ENCODE measurements at regions not wholly inside any gene's neighbourhood (a gene's known extent, or its start where the extent isn't known, plus 50 kb on each side); places are given as distances from the start of the nearest gene placed in this dataset.

DNA sequence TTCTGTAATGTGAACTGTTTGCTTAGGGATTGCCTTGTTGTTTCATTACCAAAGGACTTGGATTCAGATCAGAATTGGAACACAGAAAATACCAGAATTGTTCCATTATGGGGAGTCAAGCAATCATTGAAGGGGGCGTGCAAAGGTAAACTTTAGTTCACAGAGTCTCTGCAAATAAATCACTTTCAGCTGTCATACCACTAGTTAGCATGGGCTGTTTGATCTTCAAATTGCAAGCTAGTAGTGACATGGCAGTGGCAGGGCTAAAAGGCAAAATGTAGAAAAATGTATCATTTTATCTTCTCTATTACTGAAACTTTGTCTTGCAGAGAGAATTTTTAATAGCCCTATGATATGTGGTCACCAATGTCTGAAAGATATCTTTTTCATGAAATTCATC lies 483.2 kb upstream of the NRSN1 start:
- Histone ChIP-seq H3K56ac (ENCODE audit: insufficient read length, low read depth, low read length) (no peak overlapping the region), H3K27ac (ENCODE audit: insufficient read length, low read depth, low read length) (no peak overlapping the region), H2AFZ (ENCODE audit: low read length) (no peak overlapping the region), H3K18ac (ENCODE audit: insufficient read length, low read depth, low read length) (no peak overlapping the region), H2BK12ac (ENCODE audit: insufficient read length, low read depth, low read length) (no peak overlapping the region), H3K27me3 (ENCODE audit: insufficient read depth, low read length) (no peaks in the 10 kb centered on the region), H3T11ph (ENCODE audit: low read length) (no peak overlapping the region), H4K91ac (ENCODE audit: insufficient read length, low read depth, low read length) (no peak overlapping the region), H2AK5ac (ENCODE audit: insufficient read length, low read length) (no peak overlapping the region), H4K20me1 (ENCODE audit: control insufficient read depth, insufficient read depth, insufficient read length) (no peaks in the 10 kb centered on the region), H3K79me1 (ENCODE audit: insufficient read depth, low read depth, low read length, poor library complexity, severe bottlenecking) (no peaks in the 10 kb centered on the region), H2BK120ac (ENCODE audit: low read depth, low read length, poor library complexity, severe bottlenecking) (no peak overlapping the region), H2BK5ac (ENCODE audit: insufficient read length, low read length) (no peak overlapping the region), H4K5ac (ENCODE audit: insufficient read length, low read depth, low read length) (no peak overlapping the region), H2BK20ac (ENCODE audit: low read depth, low read length, poor library complexity, severe bottlenecking) (no peak overlapping the region), H3K14ac (ENCODE audit: insufficient read depth, low read length) (no peak overlapping the region), H3K4ac (ENCODE audit: low read depth, low read length) (no peak overlapping the region), H3K4me1 (ENCODE audit: insufficient read depth, low read length) (no peaks in the 10 kb centered on the region), H2BK15ac (ENCODE audit: low read depth, low read length) (no peak overlapping the region), H3K4me2 (ENCODE audit: insufficient read depth, insufficient read length, low read length) (no peak overlapping the region), H4K8ac (replicated peaks; ENCODE audit: insufficient read length, low read depth, low read length) (no peak overlapping the region), H3K9ac (ENCODE audit: extremely low read depth, insufficient read length, low read length) (no peak overlapping the region), H3K9me3 (ENCODE audit: control insufficient read depth, low read depth, low read length) (no peaks in the 10 kb centered on the region), H3K23ac (ENCODE audit: insufficient read length, low read depth, low read length) (no peak overlapping the region), H3K79me2 (ENCODE audit: insufficient read depth, low read length) (no peaks in the 10 kb centered on the region), H3K23me2 (ENCODE audit: insufficient read length, low read depth, low read length, poor library complexity, severe bottlenecking) (no peaks in the 10 kb centered on the region)
- Mint-ChIP-seq H3K27ac (no peak overlapping the region), H3K4me1 (no peaks in the 10 kb centered on the region), H3K4me3 (no peak overlapping the region), H3K27me3 (ENCODE audit: low read depth) (no peaks in the 10 kb centered on the region; the same call in 1 of the 2 replicates), H3K9me3 (no peaks in the 10 kb centered on the region), H3K36me3 (ENCODE audit: insufficient read depth in 1 of 3, low read depth in 3 of 3) (no peaks in the 10 kb centered on the region)
- WGBS (ENCODE audit: extremely low coverage, insufficient read length, low lambda C conversion rate), result no CpG with 5 or more reads among the region's 1 CpG
- TF ChIP-seq CTCF (conservative IDR thresholded peaks at IDR 0.05), result no peak
- no peak for DNase-seq
